ENCODE measurements at regions not wholly inside any gene's neighbourhood (a gene's known extent, or its start where the extent isn't known, plus 50 kb on each side); places are given as distances from the start of the nearest gene placed in this dataset.

DNA sequence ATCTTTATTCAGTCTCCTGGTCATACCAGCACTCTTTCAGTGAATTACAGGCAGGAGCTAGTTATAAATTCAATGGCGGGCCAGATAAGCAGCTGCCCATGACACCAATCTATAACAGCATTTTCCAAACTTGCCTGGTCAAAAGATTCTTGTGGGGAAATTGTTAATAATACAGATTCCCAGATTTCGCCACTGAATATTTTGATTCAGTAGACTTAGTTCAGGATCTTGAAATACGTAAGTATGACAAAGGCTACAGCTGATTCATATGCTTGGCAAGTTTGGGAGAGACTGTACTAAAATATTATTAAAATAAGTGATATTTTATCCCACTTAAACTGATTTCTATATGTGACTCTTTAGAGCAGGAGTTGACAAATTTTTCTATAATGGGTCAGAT is 119.3 kb downstream of the TMCO5A start:
- Histone ChIP-seq H3K9me3 (ENCODE audit: low read depth) (no peaks in the 10 kb centered on the region), H3K79me2 (no peaks in the 10 kb centered on the region), H3K9me2 (replicated peaks; ENCODE audit: insufficient read depth) (no peaks in the 10 kb centered on the region), H2AFZ (no peak overlapping the region), H4K20me1 (ENCODE audit: insufficient read depth, poor library complexity, severe bottlenecking) (no peaks in the 10 kb centered on the region), H3K4me2 (no peak overlapping the region), H3K36me3 (replicated peaks; ENCODE audit: insufficient read depth, low read depth) (no peaks in the 10 kb centered on the region), H3K4me1 (ENCODE audit: insufficient read depth) (peaks cover 11% of the 10 kb centered on the region), H3K27me3 (no peaks in the 10 kb centered on the region), H3K27ac (no peak overlapping the region), H3K4me3 (no peak overlapping the region)
- TF ChIP-seq, protein P1, sequence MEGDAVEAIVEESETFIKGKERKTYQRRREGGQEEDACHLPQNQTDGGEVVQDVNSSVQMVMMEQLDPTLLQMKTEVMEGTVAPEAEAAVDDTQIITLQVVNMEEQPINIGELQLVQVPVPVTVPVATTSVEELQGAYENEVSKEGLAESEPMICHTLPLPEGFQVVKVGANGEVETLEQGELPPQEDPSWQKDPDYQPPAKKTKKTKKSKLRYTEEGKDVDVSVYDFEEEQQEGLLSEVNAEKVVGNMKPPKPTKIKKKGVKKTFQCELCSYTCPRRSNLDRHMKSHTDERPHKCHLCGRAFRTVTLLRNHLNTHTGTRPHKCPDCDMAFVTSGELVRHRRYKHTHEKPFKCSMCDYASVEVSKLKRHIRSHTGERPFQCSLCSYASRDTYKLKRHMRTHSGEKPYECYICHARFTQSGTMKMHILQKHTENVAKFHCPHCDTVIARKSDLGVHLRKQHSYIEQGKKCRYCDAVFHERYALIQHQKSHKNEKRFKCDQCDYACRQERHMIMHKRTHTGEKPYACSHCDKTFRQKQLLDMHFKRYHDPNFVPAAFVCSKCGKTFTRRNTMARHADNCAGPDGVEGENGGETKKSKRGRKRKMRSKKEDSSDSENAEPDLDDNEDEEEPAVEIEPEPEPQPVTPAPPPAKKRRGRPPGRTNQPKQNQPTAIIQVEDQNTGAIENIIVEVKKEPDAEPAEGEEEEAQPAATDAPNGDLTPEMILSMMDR (IDR thresholded peaks at IDR 0.05; ENCODE audit: poor library complexity), result no peak
- no peak for TF ChIP-seq EZH2phosphoT487 (IDR thresholded peaks at IDR 0.05; ENCODE audit: low read depth, severe bottlenecking, unreplicated experiment)
- no peak for DNase-seq (ENCODE audit: low spot score)
- 97% methylated on average over 3 of the region's 3 CpGs for WGBS (ENCODE audit: low lambda C conversion rate, missing lambda C conversion rate)

DNA sequence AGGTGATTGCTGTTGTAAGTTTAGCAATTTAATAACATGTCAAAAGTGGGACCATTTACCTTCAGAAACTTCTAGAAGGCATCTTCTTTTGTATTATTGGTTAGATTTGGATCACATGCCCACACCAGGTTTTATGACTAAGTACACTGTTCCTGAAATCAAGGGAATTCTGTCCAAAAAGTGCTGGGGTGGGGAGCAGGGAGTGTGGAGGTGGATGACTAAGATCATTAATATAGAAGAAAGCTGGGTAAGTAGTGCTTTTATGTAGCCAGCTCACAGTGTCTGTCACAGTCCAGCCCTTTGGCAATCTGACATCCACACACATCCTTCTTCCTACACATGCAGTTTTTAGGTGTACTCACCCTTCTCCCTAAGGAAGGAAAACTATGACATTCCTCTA is 120.0 kb downstream of the TMCO5A start:
- Histone ChIP-seq H3K27me3 (no peaks in the 10 kb centered on the region), H3K9me3 (ENCODE audit: low read depth) (no peaks in the 10 kb centered on the region), H3K9me2 (replicated peaks; ENCODE audit: insufficient read depth) (no peaks in the 10 kb centered on the region), H3K79me2 (no peaks in the 10 kb centered on the region), H3K4me2 (no peak overlapping the region), H4K20me1 (ENCODE audit: insufficient read depth, poor library complexity, severe bottlenecking) (no peaks in the 10 kb centered on the region), H3K27ac (no peak overlapping the region), H3K4me1 (ENCODE audit: insufficient read depth) (peaks cover 9% of the 10 kb centered on the region), H3K36me3 (replicated peaks; ENCODE audit: insufficient read depth, low read depth) (no peaks in the 10 kb centered on the region), H2AFZ (no peak overlapping the region), H3K4me3 (no peak overlapping the region)
- no peak for TF ChIP-seq EZH2 (IDR thresholded peaks at IDR 0.05; ENCODE audit: borderline replicate concordance)
- TF ChIP-seq EZH2phosphoT487 (IDR thresholded peaks at IDR 0.05; ENCODE audit: low read depth, severe bottlenecking, unreplicated experiment), result no peak
- TF ChIP-seq, protein P1 (IDR thresholded peaks at IDR 0.05; ENCODE audit: poor library complexity), result no peak
- no peak for DNase-seq (ENCODE audit: low spot score)

- Histone ChIP-seq H3K9me2 (replicated peaks; ENCODE audit: insufficient read depth) (no peaks in the 10 kb centered on the region), H2AFZ (no peak overlapping the region), H3K27ac (no peak overlapping the region), H3K9me3 (ENCODE audit: low read depth) (no peaks in the 10 kb centered on the region), H3K4me2 (no peak overlapping the region), H3K36me3 (replicated peaks; ENCODE audit: insufficient read depth, low read depth) (no peaks in the 10 kb centered on the region), H3K4me1 (ENCODE audit: insufficient read depth) (no peaks in the 10 kb centered on the region), H3K79me2 (no peaks in the 10 kb centered on the region), H4K20me1 (ENCODE audit: insufficient read depth, poor library complexity, severe bottlenecking) (no peaks in the 10 kb centered on the region), H3K27me3 (no peaks in the 10 kb centered on the region), H3K4me3 (no peak overlapping the region)
- DNase-seq (ENCODE audit: low spot score), result no peak
- 84% methylated on average over 11 of the region's 11 CpGs for WGBS (ENCODE audit: low lambda C conversion rate, missing lambda C conversion rate)
- TF ChIP-seq EZH2phosphoT487 (IDR thresholded peaks at IDR 0.05; ENCODE audit: low read depth, severe bottlenecking, unreplicated experiment) (no peak), EZH2 (IDR thresholded peaks at IDR 0.05; ENCODE audit: borderline replicate concordance) (no peak)
- TF ChIP-seq, protein P1 (IDR thresholded peaks at IDR 0.05; ENCODE audit: poor library complexity), result no peak
Observed at GRCh38 chr15:38058596-38059075, 124.2 kb downstream of the TMCO5A start.

GRCh38 chr15:38059665-38060064 is 125.2 kb downstream of the TMCO5A start:
- Histone ChIP-seq H3K79me2 (no peaks in the 10 kb centered on the region), H4K20me1 (ENCODE audit: insufficient read depth, poor library complexity, severe bottlenecking) (no peaks in the 10 kb centered on the region), H3K27me3 (no peaks in the 10 kb centered on the region), H3K4me1 (ENCODE audit: insufficient read depth) (no peaks in the 10 kb centered on the region), H2AFZ (no peak overlapping the region), H3K36me3 (replicated peaks; ENCODE audit: insufficient read depth, low read depth) (no peaks in the 10 kb centered on the region), H3K4me2 (no peak overlapping the region), H3K4me3 (no peak overlapping the region), H3K9me2 (replicated peaks; ENCODE audit: insufficient read depth) (no peaks in the 10 kb centered on the region), H3K27ac (no peak overlapping the region), H3K9me3 (ENCODE audit: low read depth) (no peaks in the 10 kb centered on the region)
- 96% methylated on average over 1 of the region's 1 CpG for WGBS (ENCODE audit: low lambda C conversion rate, missing lambda C conversion rate)
- DNase-seq (ENCODE audit: low spot score), result no peak
- no peak for TF ChIP-seq EZH2phosphoT487 (IDR thresholded peaks at IDR 0.05; ENCODE audit: low read depth, severe bottlenecking, unreplicated experiment)
- TF ChIP-seq, protein P1 (IDR thresholded peaks at IDR 0.05; ENCODE audit: poor library complexity), result no peak
- TF ChIP-seq EZH2 (IDR thresholded peaks at IDR 0.05; ENCODE audit: borderline replicate concordance), result no peak
